ENCODE measurements at regions not wholly inside any gene's neighbourhood (a gene's known extent, or its start where the extent isn't known, plus 50 kb on each side); places are given as distances from the start of the nearest gene placed in this dataset.

DNA sequence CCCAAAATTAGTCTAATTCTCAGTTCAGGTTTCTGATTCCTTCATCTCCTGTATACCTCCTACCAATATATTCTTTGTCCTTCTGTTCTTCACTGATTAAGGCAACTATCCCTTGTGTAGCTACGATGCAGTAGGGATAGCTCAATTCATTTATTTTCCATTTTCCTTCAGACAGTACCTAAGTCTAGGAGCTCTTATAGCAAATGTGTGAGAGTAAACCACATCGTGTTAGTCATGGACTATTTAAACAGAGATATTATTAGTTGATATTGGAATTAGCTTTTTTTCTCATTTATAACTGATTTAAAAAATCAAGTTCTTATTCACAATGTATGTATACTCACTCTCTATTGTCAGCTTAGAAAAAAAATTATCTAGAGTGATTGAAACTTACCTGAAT is 900.0 kb downstream of the JRKL start:
- Histone ChIP-seq H2AFZ (ENCODE audit: low read length) (no peak overlapping the region), H3K9me2 (ENCODE audit: low read depth, low read length) (no peaks in the 10 kb centered on the region), H3K9me3 (ENCODE audit: low read length) (no peaks in the 10 kb centered on the region), H3K4me1 (ENCODE audit: insufficient read depth, low read length, severe bottlenecking) (no peaks in the 10 kb centered on the region), H3F3A (ENCODE audit: insufficient read depth, low read length) (no peaks in the 10 kb centered on the region), H3K4me2 (ENCODE audit: low read length) (no peak overlapping the region), H3K79me2 (ENCODE audit: insufficient read depth, low read length) (no peaks in the 10 kb centered on the region), H3K27ac (ENCODE audit: low read depth, low read length, poor library complexity, severe bottlenecking) (no peak overlapping the region), H3K36me3 (ENCODE audit: insufficient read depth, low read length) (no peaks in the 10 kb centered on the region), H4K20me1 (ENCODE audit: insufficient read depth, low read length) (no peaks in the 10 kb centered on the region), H3K4me3 (ENCODE audit: low read depth, low read length, poor library complexity, severe bottlenecking) (no peak overlapping the region), H3K9ac (ENCODE audit: low read length) (no peak overlapping the region), H3K27me3 (ENCODE audit: insufficient read depth, low read length) (no peaks in the 10 kb centered on the region)
- no peak for TF ChIP-seq EZH2 (IDR thresholded peaks at IDR 0.05; ENCODE audit: borderline replicate concordance, low read length)
- no peak for TF ChIP-seq CTCF (IDR thresholded peaks at IDR 0.05; ENCODE audit: low read length)

GRCh38 chr11:97290464-97291041 is 900.7 kb downstream of the JRKL start:
- no peak overlapping the region for H3K27ac ChIP-seq (ENCODE audit: low read depth, low read length, poor library complexity, severe bottlenecking)

GRCh38 chr11:97296301-97296700 is 906.5 kb downstream of the JRKL start:
- Histone ChIP-seq H3F3A (ENCODE audit: insufficient read depth, low read length) (no peaks in the 10 kb centered on the region), H3K9me2 (ENCODE audit: low read depth, low read length) (no peaks in the 10 kb centered on the region), H3K9ac (ENCODE audit: low read length) (no peak overlapping the region), H3K27ac (ENCODE audit: low read depth, low read length, poor library complexity, severe bottlenecking) (no peak overlapping the region), H3K4me3 (ENCODE audit: low read depth, low read length, poor library complexity, severe bottlenecking) (no peak overlapping the region), H4K20me1 (ENCODE audit: insufficient read depth, low read length) (no peaks in the 10 kb centered on the region), H3K27me3 (ENCODE audit: insufficient read depth, low read length) (no peaks in the 10 kb centered on the region), H3K4me2 (ENCODE audit: low read length) (no peak overlapping the region), H3K36me3 (ENCODE audit: insufficient read depth, low read length) (no peaks in the 10 kb centered on the region), H3K79me2 (ENCODE audit: insufficient read depth, low read length) (no peaks in the 10 kb centered on the region), H2AFZ (ENCODE audit: low read length) (no peak overlapping the region), H3K9me3 (ENCODE audit: low read length) (no peaks in the 10 kb centered on the region), H3K4me1 (ENCODE audit: insufficient read depth, low read length, severe bottlenecking) (no peaks in the 10 kb centered on the region)
- TF ChIP-seq EZH2 (IDR thresholded peaks at IDR 0.05; ENCODE audit: borderline replicate concordance, low read length) (no peak), CTCF (IDR thresholded peaks at IDR 0.05; ENCODE audit: low read length) (no peak)

More at GRCh38 chr11:97290464-97291041, 900.7 kb downstream of the JRKL start:
- H3K9ac ChIP-seq (ENCODE audit: low read length) = no peak overlapping the region
- no peak overlapping the region for H2AFZ ChIP-seq (ENCODE audit: low read length)
- H3K27me3 ChIP-seq (ENCODE audit: insufficient read depth, low read length) = no peaks in the 10 kb centered on the region
- no peaks in the 10 kb centered on the region for H3K79me2 ChIP-seq (ENCODE audit: insufficient read depth, low read length)
- no peaks in the 10 kb centered on the region for H3K36me3 ChIP-seq (ENCODE audit: insufficient read depth, low read length)
- no peaks in the 10 kb centered on the region for H3K9me2 ChIP-seq (ENCODE audit: low read depth, low read length)
- no peak overlapping the region for H3K4me2 ChIP-seq (ENCODE audit: low read length)
- H4K20me1 ChIP-seq (ENCODE audit: insufficient read depth, low read length) = no peaks in the 10 kb centered on the region
- H3F3A ChIP-seq (ENCODE audit: insufficient read depth, low read length) = no peaks in the 10 kb centered on the region
- H3K9me3 ChIP-seq (ENCODE audit: low read length) = no peaks in the 10 kb centered on the region
- TF ChIP-seq EZH2 (IDR thresholded peaks at IDR 0.05; ENCODE audit: borderline replicate concordance, low read length) = no peak
- no peak for TF ChIP-seq CTCF (IDR thresholded peaks at IDR 0.05; ENCODE audit: low read length)
- H3K4me1 ChIP-seq (ENCODE audit: insufficient read depth, low read length, severe bottlenecking) = no peaks in the 10 kb centered on the region
- H3K4me3 ChIP-seq (ENCODE audit: low read depth, low read length, poor library complexity, severe bottlenecking) = no peak overlapping the region
